ENCODE measurements at regions not wholly inside any gene's neighbourhood (a gene's known extent, or its start where the extent isn't known, plus 50 kb on each side); places are given as distances from the start of the nearest gene placed in this dataset.

- Histone ChIP-seq H4K20me1 (ENCODE audit: insufficient read depth, low read length) (no peaks in the 10 kb centered on the region), H3K27me3 (replicated peaks; ENCODE audit: insufficient read depth, low read length) (no peaks in the 10 kb centered on the region), H3K4me2 (ENCODE audit: low read depth, low read length) (no peak overlapping the region), H3K36me3 (replicated peaks; ENCODE audit: insufficient read depth, low read length) (no peaks in the 10 kb centered on the region), H3K27ac (ENCODE audit: low read length) (no peak overlapping the region), H3F3A (ENCODE audit: insufficient read depth, low read length) (no peaks in the 10 kb centered on the region), H3K9me2 (replicated peaks; ENCODE audit: insufficient read depth, low read length) (no peaks in the 10 kb centered on the region), H3K4me1 (ENCODE audit: low read length) (no peaks in the 10 kb centered on the region), H3K9ac (ENCODE audit: low read length) (no peak overlapping the region), H3K9me3 (replicated peaks; ENCODE audit: insufficient read depth, low read length) (no peaks in the 10 kb centered on the region), H3K79me2 (ENCODE audit: low read length) (no peaks in the 10 kb centered on the region), H2AFZ (ENCODE audit: low read length) (no peak overlapping the region), H3K4me3 (ENCODE audit: low read length) (no peak overlapping the region)
- no peak for DNase-seq
- no peak for TF ChIP-seq EZH2phosphoT487 (IDR thresholded peaks at IDR 0.05; ENCODE audit: low read length)
Observed at GRCh38 chr9:106622164-106622487, 240.8 kb upstream of the ZNF462 start.

GRCh38 chr9:106623558-106623957, 239.4 kb upstream of the ZNF462 start:
- Histone ChIP-seq H3K4me2 (ENCODE audit: low read depth, low read length) (no peak overlapping the region), H3K36me3 (replicated peaks; ENCODE audit: insufficient read depth, low read length) (no peaks in the 10 kb centered on the region), H3K27me3 (replicated peaks; ENCODE audit: insufficient read depth, low read length) (no peaks in the 10 kb centered on the region), H3K9ac (ENCODE audit: low read length) (no peak overlapping the region), H4K20me1 (ENCODE audit: insufficient read depth, low read length) (no peaks in the 10 kb centered on the region), H3F3A (ENCODE audit: insufficient read depth, low read length) (no peaks in the 10 kb centered on the region), H3K79me2 (ENCODE audit: low read length) (no peaks in the 10 kb centered on the region), H3K4me1 (ENCODE audit: low read length) (no peaks in the 10 kb centered on the region), H3K27ac (ENCODE audit: low read length) (no peak overlapping the region), H3K9me2 (replicated peaks; ENCODE audit: insufficient read depth, low read length) (no peaks in the 10 kb centered on the region), H3K4me3 (ENCODE audit: low read length) (no peak overlapping the region), H2AFZ (ENCODE audit: low read length) (no peak overlapping the region), H3K9me3 (replicated peaks; ENCODE audit: insufficient read depth, low read length) (no peaks in the 10 kb centered on the region)
- TF ChIP-seq CTCF (IDR thresholded peaks at IDR 0.05; ENCODE audit: low read length) (no peak), EZH2phosphoT487 (IDR thresholded peaks at IDR 0.05; ENCODE audit: low read length) (no peak), EZH2 (optimal IDR thresholded peaks at IDR 0.05; ENCODE audit: low read depth, low read length) (no peak)
- no peak for DNase-seq

- H3K9ac ChIP-seq (ENCODE audit: low read length), result no peak overlapping the region
- no peaks in the 10 kb centered on the region for H3F3A ChIP-seq (ENCODE audit: insufficient read depth, low read length)
- no peak overlapping the region for H3K4me2 ChIP-seq (ENCODE audit: low read depth, low read length)
- no peaks in the 10 kb centered on the region for H3K9me3 ChIP-seq (replicated peaks; ENCODE audit: insufficient read depth, low read length)
- no peak overlapping the region for H2AFZ ChIP-seq (ENCODE audit: low read length)
- H3K9me2 ChIP-seq (replicated peaks; ENCODE audit: insufficient read depth, low read length), result no peaks in the 10 kb centered on the region
- H3K79me2 ChIP-seq (ENCODE audit: low read length), result no peaks in the 10 kb centered on the region
- H3K27ac ChIP-seq (ENCODE audit: low read length), result no peak overlapping the region
- DNase-seq, result no peak
- no peak for TF ChIP-seq EZH2 (optimal IDR thresholded peaks at IDR 0.05; ENCODE audit: low read depth, low read length)
- TF ChIP-seq CTCF (IDR thresholded peaks at IDR 0.05; ENCODE audit: low read length), result no peak
- no peak for TF ChIP-seq EZH2phosphoT487 (IDR thresholded peaks at IDR 0.05; ENCODE audit: low read length)
- H4K20me1 ChIP-seq (ENCODE audit: insufficient read depth, low read length), result no peaks in the 10 kb centered on the region
- no peaks in the 10 kb centered on the region for H3K36me3 ChIP-seq (replicated peaks; ENCODE audit: insufficient read depth, low read length)
- no peak overlapping the region for H3K4me3 ChIP-seq (ENCODE audit: low read length)
- no peaks in the 10 kb centered on the region for H3K27me3 ChIP-seq (replicated peaks; ENCODE audit: insufficient read depth, low read length)
- no peaks in the 10 kb centered on the region for H3K4me1 ChIP-seq (ENCODE audit: low read length)
Observed at GRCh38 chr9:106625259-106625789, 237.6 kb upstream of the ZNF462 start.

GRCh38 chr9:106626936-106627335, 236.0 kb upstream of the ZNF462 start:
- DNase-seq, result no peak

More at GRCh38 chr9:106626936-106627335, 236.0 kb upstream of the ZNF462 start:
- no peaks in the 10 kb centered on the region for H3K36me3 ChIP-seq (replicated peaks; ENCODE audit: insufficient read depth, low read length)
- H2AFZ ChIP-seq (ENCODE audit: low read length), result no peak overlapping the region
- TF ChIP-seq EZH2 (optimal IDR thresholded peaks at IDR 0.05; ENCODE audit: low read depth, low read length), result no peak
- no peak for TF ChIP-seq CTCF (IDR thresholded peaks at IDR 0.05; ENCODE audit: low read length)
- no peak for TF ChIP-seq EZH2phosphoT487 (IDR thresholded peaks at IDR 0.05; ENCODE audit: low read length)
- H3K27ac ChIP-seq (ENCODE audit: low read length), result no peak overlapping the region
- H3K9me3 ChIP-seq (replicated peaks; ENCODE audit: insufficient read depth, low read length), result no peaks in the 10 kb centered on the region
- H3K4me1 ChIP-seq (ENCODE audit: low read length), result no peaks in the 10 kb centered on the region
- H3K79me2 ChIP-seq (ENCODE audit: low read length), result no peaks in the 10 kb centered on the region
- no peak overlapping the region for H3K4me3 ChIP-seq (ENCODE audit: low read length)
- no peaks in the 10 kb centered on the region for H3K27me3 ChIP-seq (replicated peaks; ENCODE audit: insufficient read depth, low read length)
- no peaks in the 10 kb centered on the region for H4K20me1 ChIP-seq (ENCODE audit: insufficient read depth, low read length)
- no peak overlapping the region for H3K9ac ChIP-seq (ENCODE audit: low read length)
- no peaks in the 10 kb centered on the region for H3K9me2 ChIP-seq (replicated peaks; ENCODE audit: insufficient read depth, low read length)
- H3F3A ChIP-seq (ENCODE audit: insufficient read depth, low read length), result no peaks in the 10 kb centered on the region
- H3K4me2 ChIP-seq (ENCODE audit: low read depth, low read length), result no peak overlapping the region

All from MM.1S (cell line).